ENCODE measurements at regions not wholly inside any gene's neighbourhood (a gene's known extent, or its start where the extent isn't known, plus 50 kb on each side); places are given as distances from the start of the nearest gene placed in this dataset.
"Not testable (repeated sequence)": the region's sequence is repeated elsewhere in the genome, so short reads cannot be mapped to it uniquely, and the experiment has no call there.

DNA sequence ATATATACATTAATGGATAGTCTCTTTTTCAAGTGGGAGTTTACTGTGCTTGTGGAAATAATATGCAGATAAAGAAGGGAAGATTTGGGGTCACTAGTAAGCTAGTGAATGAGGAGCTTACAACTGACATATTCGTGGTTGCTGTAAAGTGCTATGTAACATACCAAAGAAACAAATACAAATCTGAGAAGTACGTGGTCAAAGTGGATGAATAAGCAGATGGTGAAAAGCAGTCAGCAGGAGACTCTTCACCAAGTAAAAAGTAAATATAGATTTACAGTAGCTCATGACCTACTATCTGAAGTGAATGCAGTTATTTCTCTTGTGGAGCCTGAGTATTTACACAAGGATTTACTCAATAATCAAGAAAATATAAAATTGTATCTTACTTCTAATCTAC is 136.6 kb upstream of the ELAC2 start:
- ATAC-seq (ENCODE audit: low read depth in 2 of 2), result no peak
- no peaks in the 10 kb centered on the region for H3K4me1 Mint-ChIP-seq
- DNase-seq, result no peak

DNA sequence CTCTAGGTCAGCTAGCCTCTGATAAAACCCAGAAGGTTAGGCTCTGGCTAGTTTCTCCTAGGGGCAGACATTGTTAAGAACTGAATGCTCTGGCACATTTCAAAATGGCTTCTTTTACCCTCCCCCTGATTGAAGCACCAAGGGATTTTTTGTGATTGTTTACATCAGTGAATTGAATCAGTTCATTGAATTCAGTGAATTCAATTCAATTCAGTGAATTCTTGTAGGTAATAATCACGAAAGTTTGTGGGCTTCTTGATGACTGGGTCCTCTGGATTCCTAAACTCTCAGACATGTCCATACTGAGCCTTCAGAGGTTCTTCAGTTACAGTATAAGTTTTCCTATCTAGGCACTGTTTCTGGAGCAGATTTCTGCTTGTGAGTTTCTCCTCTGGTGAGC is 135.2 kb upstream of the ELAC2 start:
- DNase-seq (no peak), ATAC-seq (ENCODE audit: low read depth in 2 of 2) (no peak)
- Mint-ChIP-seq H3K9me3 (peaks cover 0 to 7% (median 2%) of the 10 kb centered on the region in 7 donors), H3K36me3 (no peaks in the 10 kb centered on the region), H3K27me3 (peaks cover 0 to 2% (median 1%) of the 10 kb centered on the region in 3 donors), H3K27ac (peak overlapping the region in 1 of 6 donors; percentile 41), H3K4me1 (no peaks in the 10 kb centered on the region), H3K4me3 (no peak overlapping the region)

More for the DNA sequence above, 136.6 kb upstream of the ELAC2 start:
- Mint-ChIP-seq H3K4me3 (no peak overlapping the region), H3K36me3 (no peaks in the 10 kb centered on the region), H3K9me3 (peaks cover 0 to 4% (median 2%) of the 10 kb centered on the region in 7 donors), H3K27ac (no peak overlapping the region), H3K27me3 (no peaks in the 10 kb centered on the region)

GRCh38 chr17:13152501-13152900 is 134.7 kb upstream of the ELAC2 start:
- Mint-ChIP-seq H3K9me3 (peaks cover 0 to 7% (median 2%) of the 10 kb centered on the region in 7 donors), H3K36me3 (no peaks in the 10 kb centered on the region), H3K27me3 (peaks cover 0 to 6% (median 5%) of the 10 kb centered on the region in 3 donors), H3K4me3 (no peak overlapping the region), H3K27ac (no peak overlapping the region), H3K4me1 (no peaks in the 10 kb centered on the region)
- DNase-seq, result no peak
- ATAC-seq (ENCODE audit: low read depth in 2 of 2), result no peak

DNA sequence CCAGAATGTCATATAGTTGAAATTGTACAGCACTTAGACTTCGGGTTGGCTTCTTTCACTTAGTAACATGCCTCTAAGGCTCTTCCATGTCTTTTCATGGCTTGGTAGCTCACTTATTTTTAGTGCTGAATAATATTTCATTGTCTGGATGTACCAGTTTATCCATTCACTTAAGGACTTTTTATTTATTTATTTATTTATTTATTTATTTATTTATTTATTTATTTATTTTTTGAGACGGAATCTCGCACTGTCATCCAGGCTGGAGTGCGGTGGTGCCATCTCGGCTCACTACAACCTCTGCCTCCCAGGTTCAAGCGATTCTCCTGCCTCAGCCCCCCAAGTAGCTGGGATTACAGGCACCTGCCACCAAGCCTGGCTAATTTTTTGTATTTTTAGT is 132.9 kb upstream of the ELAC2 start:
- H3K4me1 Mint-ChIP-seq; DNase-seq; H3K27me3 Mint-ChIP-seq; H3K36me3 Mint-ChIP-seq; H3K4me3 Mint-ChIP-seq; H3K27ac Mint-ChIP-seq; H3K9me3 Mint-ChIP-seq; ATAC-seq (ENCODE audit: low read depth in 2 of 2): not testable (repeated sequence)

GRCh38 chr17:13143001-13143400 is 125.2 kb upstream of the ELAC2 start:
- H3K4me1 Mint-ChIP-seq, result no peaks in the 10 kb centered on the region
- H3K4me3 Mint-ChIP-seq, result no peak overlapping the region
- DNase-seq (no peak), ATAC-seq (ENCODE audit: low read depth in 2 of 2) (no peak)
- H3K27ac Mint-ChIP-seq, result no peak overlapping the region
- H3K36me3 Mint-ChIP-seq, result no peaks in the 10 kb centered on the region
- H3K27me3 Mint-ChIP-seq, result peaks cover 0 to 5% (median 3%) of the 10 kb centered on the region in 3 donors
- H3K9me3 Mint-ChIP-seq, result peaks cover 5 to 19% (median 16%) of the 10 kb centered on the region in 7 donors

GRCh38 chr17:13140750-13141149 is 122.9 kb upstream of the ELAC2 start:
- DNase-seq (no peak), ATAC-seq (ENCODE audit: low read depth in 2 of 2) (no peak)
- Mint-ChIP-seq H3K27ac (no peak overlapping the region), H3K27me3 (no peaks in the 10 kb centered on the region), H3K4me3 (no peak overlapping the region), H3K9me3 (peaks cover 7 to 28% (median 15%) of the 10 kb centered on the region in 7 donors), H3K4me1 (no peaks in the 10 kb centered on the region), H3K36me3 (no peaks in the 10 kb centered on the region)

GRCh38 chr17:13135506-13135905 is 117.7 kb upstream of the ELAC2 start:
- no peaks in the 10 kb centered on the region for H3K4me1 Mint-ChIP-seq
- ATAC-seq (ENCODE audit: low read depth in 2 of 2) (no peak), DNase-seq (no peak)
- H3K27ac Mint-ChIP-seq, result no peak overlapping the region
- H3K4me3 Mint-ChIP-seq, result no peak overlapping the region
- peaks cover 5 to 28% (median 15%) of the 10 kb centered on the region in 7 donors for H3K9me3 Mint-ChIP-seq
- H3K27me3 Mint-ChIP-seq, result peaks cover 0 to 8% (median 5%) of the 10 kb centered on the region in 3 donors
- H3K36me3 Mint-ChIP-seq, result no peaks in the 10 kb centered on the region

- Mint-ChIP-seq H3K4me1 (no peaks in the 10 kb centered on the region), H3K27me3 (peaks cover 0 to 8% (median 5%) of the 10 kb centered on the region in 3 donors), H3K27ac (no peak overlapping the region), H3K36me3 (no peaks in the 10 kb centered on the region), H3K9me3 (peaks cover 3 to 14% (median 8%) of the 10 kb centered on the region in 7 donors), H3K4me3 (no peak overlapping the region)
- DNase-seq (no peak), ATAC-seq (ENCODE audit: low read depth in 2 of 2) (no peak)
Measured at GRCh38 chr17:13134076-13134475, 116.2 kb upstream of the ELAC2 start.

DNA sequence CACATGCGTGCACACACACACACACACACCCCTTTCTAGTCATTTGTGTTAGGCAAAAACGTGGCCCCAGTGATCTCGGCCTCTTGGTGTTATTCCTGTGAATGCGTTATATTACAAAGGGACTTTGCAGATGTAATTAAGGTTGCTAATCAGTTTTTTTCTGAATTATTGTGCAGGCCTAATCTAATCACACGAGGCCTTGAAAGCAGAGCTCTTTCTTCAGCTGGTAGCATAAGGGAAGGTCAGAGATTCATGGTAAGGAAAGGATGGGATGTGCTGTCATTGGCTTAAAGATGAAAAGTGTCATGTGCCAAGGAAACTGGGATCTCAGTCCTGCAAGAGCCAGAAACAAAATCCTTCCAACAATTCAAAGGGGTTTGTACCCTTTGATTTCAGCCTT is 113.4 kb upstream of the ELAC2 start:
- DNase-seq (no peak), ATAC-seq (ENCODE audit: low read depth in 2 of 2) (no peak)
- no peaks in the 10 kb centered on the region for H3K4me1 Mint-ChIP-seq
- H3K36me3 Mint-ChIP-seq, result no peaks in the 10 kb centered on the region
- no peak overlapping the region for H3K27ac Mint-ChIP-seq
- no peak overlapping the region for H3K4me3 Mint-ChIP-seq
- H3K9me3 Mint-ChIP-seq, result peaks cover 0 to 5% (median 2%) of the 10 kb centered on the region in 7 donors
- peaks cover 0 to 12% (median 8%) of the 10 kb centered on the region in 3 donors for H3K27me3 Mint-ChIP-seq

GRCh38 chr17:13129356-13129755 is 111.5 kb upstream of the ELAC2 start:
- peaks cover 0 to 5% (median 0%) of the 10 kb centered on the region in 7 donors for H3K9me3 Mint-ChIP-seq
- H3K4me1 Mint-ChIP-seq, result no peaks in the 10 kb centered on the region
- no peak overlapping the region for H3K4me3 Mint-ChIP-seq
- H3K27me3 Mint-ChIP-seq, result peaks cover 0 to 7% (median 0%) of the 10 kb centered on the region in 3 donors
- no peaks in the 10 kb centered on the region for H3K36me3 Mint-ChIP-seq
- no peak for ATAC-seq (ENCODE audit: low read depth in 2 of 2)
- no peak overlapping the region for H3K27ac Mint-ChIP-seq
- no peak for DNase-seq

GRCh38 chr17:13128676-13129075 is 110.8 kb upstream of the ELAC2 start:
- H3K4me1 Mint-ChIP-seq, result no peaks in the 10 kb centered on the region
- DNase-seq, result no peak
- H3K36me3 Mint-ChIP-seq, result no peaks in the 10 kb centered on the region
- peaks cover 0 to 7% (median 0%) of the 10 kb centered on the region in 3 donors for H3K27me3 Mint-ChIP-seq
- H3K9me3 Mint-ChIP-seq, result peaks cover 0 to 5% (median 0%) of the 10 kb centered on the region in 7 donors
- H3K4me3 Mint-ChIP-seq, result no peak overlapping the region
- no peak for ATAC-seq (ENCODE audit: low read depth in 2 of 2)
- H3K27ac Mint-ChIP-seq, result no peak overlapping the region

DNA sequence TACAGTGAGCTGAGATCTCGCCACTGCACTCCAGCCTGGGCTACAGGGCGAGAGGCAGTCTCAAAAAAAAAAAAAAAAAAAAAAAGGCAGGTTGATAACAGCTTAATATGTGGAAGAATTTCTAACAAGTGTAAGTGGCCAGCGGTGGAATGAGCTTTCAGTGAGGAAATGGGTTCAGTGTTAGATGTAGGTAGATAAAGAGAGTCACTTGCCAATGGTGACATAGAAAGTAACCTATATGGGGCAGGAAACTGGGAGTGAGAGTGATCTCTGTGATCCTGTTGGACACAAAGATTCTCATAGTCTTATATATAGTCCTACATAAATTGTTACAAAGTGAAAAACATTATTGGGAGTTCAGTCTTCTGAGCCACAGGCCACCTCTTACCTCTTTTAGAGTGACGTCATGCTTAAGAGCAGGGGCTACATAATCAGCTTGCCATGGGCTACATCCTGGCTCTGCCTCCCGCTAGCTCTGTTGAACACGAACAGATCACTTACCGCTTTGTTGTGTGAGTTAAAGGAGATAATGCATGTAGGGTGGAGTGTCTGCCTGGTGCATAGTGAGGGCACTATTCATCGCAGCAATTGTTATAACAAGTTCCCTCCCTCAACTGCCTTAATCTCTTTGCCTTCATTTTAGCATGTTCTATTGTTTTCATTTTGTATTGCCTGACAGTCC is 110.2 kb upstream of the ELAC2 start:
- H3K9me3 Mint-ChIP-seq, result peaks cover 0 to 5% (median 0%) of the 10 kb centered on the region in 7 donors
- peaks cover 0 to 7% (median 0%) of the 10 kb centered on the region in 3 donors for H3K27me3 Mint-ChIP-seq
- no peaks in the 10 kb centered on the region for H3K4me1 Mint-ChIP-seq
- no peaks in the 10 kb centered on the region for H3K36me3 Mint-ChIP-seq
- no peak for DNase-seq
- H3K4me3 Mint-ChIP-seq, result no peak overlapping the region
- no peak for ATAC-seq (ENCODE audit: low read depth in 2 of 2)
- H3K27ac Mint-ChIP-seq, result no peak overlapping the region

GRCh38 chr17:13120864-13121263 is 103.0 kb upstream of the ELAC2 start:
- no peak for ATAC-seq (ENCODE audit: low read depth in 2 of 2)
- no peak for DNase-seq
- no peak overlapping the region for H3K27ac Mint-ChIP-seq

DNA sequence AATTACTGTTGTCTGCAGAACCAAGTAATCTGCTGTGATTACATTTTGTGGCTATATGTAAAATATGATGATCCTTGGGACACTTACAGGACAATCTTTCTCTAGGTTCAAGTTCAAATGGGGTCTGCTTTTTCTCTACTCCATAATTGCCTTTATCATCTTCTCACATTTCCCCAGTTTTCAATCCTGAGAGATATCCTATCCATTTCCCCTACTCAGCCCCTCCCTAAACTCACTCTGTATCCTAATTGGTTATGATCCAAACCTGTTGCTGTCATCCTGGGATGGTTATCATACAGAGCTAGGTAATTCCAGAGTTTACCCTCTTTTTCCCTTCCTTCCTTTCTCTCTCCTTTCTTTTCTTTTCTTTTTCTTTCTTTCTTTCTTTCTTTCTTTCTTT is 100.5 kb upstream of the ELAC2 start:
- peaks cover 6 to 9% (median 7%) of the 10 kb centered on the region in 3 donors for H3K27me3 Mint-ChIP-seq
- no peak overlapping the region for H3K4me3 Mint-ChIP-seq
- peaks cover 0 to 4% (median 3%) of the 10 kb centered on the region in 7 donors for H3K9me3 Mint-ChIP-seq
- no peaks in the 10 kb centered on the region for H3K4me1 Mint-ChIP-seq
- ATAC-seq (ENCODE audit: low read depth in 2 of 2) (no peak), DNase-seq (no peak)
- no peaks in the 10 kb centered on the region for H3K36me3 Mint-ChIP-seq
- H3K27ac Mint-ChIP-seq, result no peak overlapping the region

More at GRCh38 chr17:13120864-13121263, 103.0 kb upstream of the ELAC2 start:
- Mint-ChIP-seq H3K27me3 (peaks cover 0 to 3% (median 0%) of the 10 kb centered on the region in 3 donors), H3K4me1 (no peaks in the 10 kb centered on the region), H3K4me3 (no peak overlapping the region), H3K9me3 (peaks cover 0 to 4% (median 3%) of the 10 kb centered on the region in 7 donors), H3K36me3 (no peaks in the 10 kb centered on the region)

Data from naive B cell (primary cell).